ENCODE measurements at regions not wholly inside any gene's neighbourhood (a gene's known extent, or its start where the extent isn't known, plus 50 kb on each side); places are given as distances from the start of the nearest gene placed in this dataset.

DNA sequence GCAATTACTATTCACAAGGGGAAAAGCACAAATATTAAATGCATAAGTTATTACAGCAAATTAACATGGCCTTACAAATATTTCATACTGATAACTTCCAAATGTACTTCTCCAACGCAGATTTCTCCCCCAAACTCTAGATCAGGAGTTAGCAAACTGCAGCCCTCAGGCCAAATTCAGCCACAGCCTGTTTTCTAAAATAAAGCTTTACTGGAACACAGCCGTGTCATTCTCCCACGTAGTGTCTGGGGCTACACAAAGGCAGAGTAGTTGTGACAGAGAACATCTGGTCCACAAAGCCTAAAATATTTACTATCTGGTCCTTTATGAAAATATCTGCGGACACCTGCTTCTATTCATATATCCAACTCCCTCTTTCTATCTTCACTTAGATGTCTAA is 151.8 kb upstream of the AHR start (continued):
- no peak for TF ChIP-seq SRF (IDR thresholded peaks at IDR 0.05; ENCODE audit: low read depth, low read length)
- TF ChIP-seq SIN3A (conservative IDR thresholded peaks at IDR 0.05 in 1 of 2, IDR thresholded peaks at IDR 0.05 in 1 of 2; ENCODE audit: low read depth in 1 of 2, low read length in 2 of 2): no peak
- no peak for TF ChIP-seq MAFK (IDR thresholded peaks at IDR 0.05; ENCODE audit: low read depth, low read length)
- no peak for TF ChIP-seq RNF2 (IDR thresholded peaks at IDR 0.05; ENCODE audit: borderline replicate concordance, low read depth, low read length, missing control alignments, poor library complexity, severe bottlenecking)
